Activated CD8-positive, alpha-beta T cell treated with anti-CD3 and anti-CD28 coated beads for 36 hours (primary cell): ENCODE measurements at regions not wholly inside any gene's neighbourhood (a gene's known extent, or its start where the extent isn't known, plus 50 kb on each side); places are given as distances from the start of the nearest gene placed in this dataset.

Source experiments
- ATAC-seq: fragments of 200-7000 bp; cut with Tn5 transposase; one replicate; pipeline ENCODE4 v1.10.0; 2021; ENCODE audit warnings: mild to moderate bottlenecking, moderate library complexity
- CTCF ChIA-PET: fragments of 350-600 bp; sonication (Branson Sonifier 250); formaldehyde crosslinking; loops from one replicate; lab custom pipeline; 2021; ENCODE audit warnings: antibody characterized with exemption; lab: Charles Lee
- POLR2A ChIA-PET: fragments of 350-600 bp; sonication (Branson Sonifier 250); formaldehyde crosslinking; loops from one replicate; lab custom pipeline; 2021; ENCODE audit warnings: antibody characterized with exemption; lab: Charles Lee
- DNase-seq: peaks from one replicate; pipeline ENCODE4 v3.0.0-alpha.2; 2020
- H3K27ac Mint-ChIP-seq: one replicate; pipeline ENCODE4 v1.8.0; 2021; ENCODE audit warnings: mild to moderate bottlenecking, mixed read lengths
- H3K27me3 Mint-ChIP-seq: one replicate; pipeline ENCODE4 v1.8.0; 2021; ENCODE audit warnings: mixed read lengths
- H3K36me3 Mint-ChIP-seq: one replicate; pipeline ENCODE4 v1.8.0; 2021; ENCODE audit warnings: low read depth, mixed read lengths
- H3K4me1 Mint-ChIP-seq: one replicate; pipeline ENCODE4 v1.8.0; 2021; ENCODE audit warnings: low read depth, mixed read lengths
- H3K4me3 Mint-ChIP-seq: one replicate; pipeline ENCODE4 v1.8.0; 2021; ENCODE audit warnings: mild to moderate bottlenecking, moderate library complexity, mixed read lengths
- H3K9me3 Mint-ChIP-seq: one replicate; pipeline ENCODE4 v1.8.0; 2021; ENCODE audit warnings: mixed read lengths
- intact Hi-C: fragments of 100-400 bp; cut with micrococcal nuclease; formaldehyde crosslinking; loops from one replicate; pipeline ENCODE4 v1.10.0; 2022
- TF ChIP-seq, protein P1 (sequence below): fragments of 200-600 bp; IDR thresholded peaks from one replicate; pipeline ENCODE4 v1.8.0; 2022; ENCODE audit warnings: antibody characterized with exemption, mild to moderate bottlenecking

DNA sequence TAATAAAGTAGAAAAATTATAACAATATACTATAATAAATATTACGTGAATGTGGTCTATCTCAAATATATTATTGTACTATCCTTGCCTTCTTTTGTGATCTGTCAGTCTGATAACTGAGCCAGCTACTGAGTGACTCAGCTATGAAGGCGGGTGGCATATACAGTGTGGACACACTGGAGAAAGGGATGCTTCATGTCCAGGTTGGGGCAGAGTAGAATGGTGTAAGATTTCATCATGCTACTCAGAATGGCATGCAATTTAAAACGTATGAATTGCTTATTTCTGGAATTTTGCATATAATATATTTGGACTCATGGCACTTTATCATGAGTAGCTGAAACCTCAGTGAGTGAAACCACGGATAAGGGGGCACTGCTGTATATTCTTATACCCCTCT is 172.9 kb upstream of the TBC1D5 start:
- peaks cover 3% of the 10 kb centered on the region for H3K27me3 Mint-ChIP-seq
- DNase-seq (no peak), ATAC-seq (no peak)
- TF ChIP-seq, protein P1, sequence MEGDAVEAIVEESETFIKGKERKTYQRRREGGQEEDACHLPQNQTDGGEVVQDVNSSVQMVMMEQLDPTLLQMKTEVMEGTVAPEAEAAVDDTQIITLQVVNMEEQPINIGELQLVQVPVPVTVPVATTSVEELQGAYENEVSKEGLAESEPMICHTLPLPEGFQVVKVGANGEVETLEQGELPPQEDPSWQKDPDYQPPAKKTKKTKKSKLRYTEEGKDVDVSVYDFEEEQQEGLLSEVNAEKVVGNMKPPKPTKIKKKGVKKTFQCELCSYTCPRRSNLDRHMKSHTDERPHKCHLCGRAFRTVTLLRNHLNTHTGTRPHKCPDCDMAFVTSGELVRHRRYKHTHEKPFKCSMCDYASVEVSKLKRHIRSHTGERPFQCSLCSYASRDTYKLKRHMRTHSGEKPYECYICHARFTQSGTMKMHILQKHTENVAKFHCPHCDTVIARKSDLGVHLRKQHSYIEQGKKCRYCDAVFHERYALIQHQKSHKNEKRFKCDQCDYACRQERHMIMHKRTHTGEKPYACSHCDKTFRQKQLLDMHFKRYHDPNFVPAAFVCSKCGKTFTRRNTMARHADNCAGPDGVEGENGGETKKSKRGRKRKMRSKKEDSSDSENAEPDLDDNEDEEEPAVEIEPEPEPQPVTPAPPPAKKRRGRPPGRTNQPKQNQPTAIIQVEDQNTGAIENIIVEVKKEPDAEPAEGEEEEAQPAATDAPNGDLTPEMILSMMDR, result no peak
- H3K4me3 Mint-ChIP-seq, result no peak overlapping the region
- CTCF ChIA-PET, result no interaction called here
- no peak overlapping the region for H3K27ac Mint-ChIP-seq
- intact Hi-C loops, result no loop called here
- H3K4me1 Mint-ChIP-seq, result no peaks in the 10 kb centered on the region
- no peaks in the 10 kb centered on the region for H3K36me3 Mint-ChIP-seq
- H3K9me3 Mint-ChIP-seq, result no peaks in the 10 kb centered on the region
- POLR2A ChIA-PET, result no interaction called here

DNA sequence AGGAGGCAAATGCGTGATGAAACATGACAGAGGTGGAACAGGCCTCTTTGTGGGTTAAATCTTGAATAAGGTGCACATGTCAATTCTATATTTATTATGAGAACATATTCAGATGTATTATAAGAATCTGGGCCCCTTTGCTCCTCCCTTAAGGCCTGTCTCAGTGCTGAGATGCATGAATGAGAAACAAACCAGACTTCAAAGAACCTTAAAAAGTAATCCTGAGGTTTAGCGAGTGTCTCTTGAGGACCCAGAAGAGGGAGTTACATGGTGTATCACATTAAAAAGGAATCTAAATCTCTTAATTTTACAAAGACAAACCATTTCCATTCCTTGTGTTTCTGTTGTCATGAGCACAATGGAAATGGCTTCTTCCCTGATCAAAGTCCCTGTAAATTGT is 170.9 kb upstream of the TBC1D5 start:
- no peaks in the 10 kb centered on the region for H3K4me1 Mint-ChIP-seq
- ATAC-seq (no peak), DNase-seq (no peak)
- no peak overlapping the region for H3K27ac Mint-ChIP-seq
- ChIA-PET POLR2A (no interaction called here), CTCF (no interaction called here)
- H3K36me3 Mint-ChIP-seq, result no peaks in the 10 kb centered on the region
- intact Hi-C loops, result no loop called here
- TF ChIP-seq, protein P1, result no peak
- H3K27me3 Mint-ChIP-seq, result peaks cover 3% of the 10 kb centered on the region
- no peak overlapping the region for H3K4me3 Mint-ChIP-seq
- no peaks in the 10 kb centered on the region for H3K9me3 Mint-ChIP-seq

DNA sequence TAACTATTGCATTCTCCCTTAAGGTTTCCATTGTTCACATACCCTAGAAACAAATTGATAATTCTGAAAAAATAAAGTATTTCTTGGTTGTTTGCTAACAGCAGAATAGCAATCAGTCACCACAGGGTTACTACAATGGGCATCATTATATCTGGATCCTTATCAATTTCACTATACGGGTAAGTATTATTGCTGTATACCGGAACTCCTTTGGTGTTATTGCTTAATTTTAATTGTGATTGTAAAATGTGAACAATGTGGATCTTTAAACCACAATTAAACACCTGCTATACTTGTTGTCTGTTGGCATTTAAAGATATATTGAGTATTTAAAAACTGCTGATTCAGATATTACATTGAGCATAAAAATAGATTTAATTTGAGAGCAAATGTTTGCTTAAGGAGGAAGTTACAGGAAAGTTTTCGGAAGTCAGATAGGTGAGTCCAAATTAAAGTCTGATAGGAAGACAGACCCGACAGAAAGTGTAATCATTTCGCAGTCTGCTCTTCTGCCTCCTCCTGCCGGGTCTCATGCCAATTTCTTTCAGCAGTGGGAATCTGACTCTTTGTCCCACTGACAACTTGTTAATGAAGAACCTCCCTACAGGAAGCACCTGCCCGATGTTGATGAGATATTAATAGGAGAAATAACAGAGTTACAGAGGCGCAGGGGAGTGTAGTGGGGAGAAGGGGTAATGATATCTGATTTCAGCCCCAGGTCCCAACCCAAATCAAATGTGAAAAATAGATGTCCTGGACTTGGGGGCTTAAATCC is 169.7 kb upstream of the TBC1D5 start:
- intact Hi-C loops, result no loop called here
- H3K4me3 Mint-ChIP-seq, result no peak overlapping the region
- no peak overlapping the region for H3K27ac Mint-ChIP-seq
- no peaks in the 10 kb centered on the region for H3K4me1 Mint-ChIP-seq
- ChIA-PET POLR2A (no interaction called here), CTCF (no interaction called here)
- H3K36me3 Mint-ChIP-seq, result no peaks in the 10 kb centered on the region
- TF ChIP-seq, protein P1, result no peak
- ATAC-seq (no peak), DNase-seq (no peak)
- H3K27me3 Mint-ChIP-seq, result peaks cover 3% of the 10 kb centered on the region
- no peaks in the 10 kb centered on the region for H3K9me3 Mint-ChIP-seq

DNA sequence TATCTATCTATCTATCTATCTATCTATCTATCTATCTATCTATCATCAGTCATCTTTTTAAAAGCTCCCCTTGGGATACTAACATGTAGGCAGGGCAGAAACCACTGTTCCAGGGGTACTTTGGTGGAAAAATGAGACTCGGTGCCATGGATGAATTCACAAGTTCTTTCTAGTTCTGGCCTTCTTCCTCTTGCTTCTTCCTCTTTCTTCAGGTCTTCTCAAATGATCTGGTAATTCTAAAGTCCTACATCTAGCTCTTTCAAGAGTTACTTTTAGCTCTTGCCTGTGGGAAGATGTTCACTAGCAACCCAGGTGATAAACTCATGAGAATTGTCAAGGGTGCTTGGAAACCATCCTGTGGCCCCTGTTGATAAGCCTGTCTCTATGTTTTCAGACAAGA is 168.5 kb upstream of the TBC1D5 start:
- CTCF ChIA-PET, result no interaction called here
- no peak for DNase-seq

DNA sequence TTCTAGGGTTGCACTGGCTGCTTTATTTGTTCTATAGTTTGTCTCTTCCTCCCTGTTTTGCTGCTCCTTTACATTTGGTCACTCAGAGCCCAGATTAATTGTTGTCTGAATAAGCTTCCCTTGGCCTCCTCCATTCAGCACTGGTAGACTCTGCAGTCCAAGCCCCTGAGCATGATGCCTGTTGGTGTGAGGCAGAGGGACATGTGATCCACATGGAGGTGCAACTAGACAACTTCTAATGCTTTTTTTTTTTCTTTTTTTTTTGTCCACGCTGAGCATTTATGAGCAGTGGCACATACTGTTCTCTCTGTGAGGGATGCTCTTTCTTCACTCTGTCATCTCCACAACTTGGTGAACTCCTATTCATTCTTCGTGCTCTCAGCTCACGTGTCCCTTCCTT is 167.3 kb upstream of the TBC1D5 start:
- H3K27ac Mint-ChIP-seq, result no peak overlapping the region
- no peak for ATAC-seq
- intact Hi-C loops, result no loop called here
- CTCF ChIA-PET, result no interaction called here
- no peaks in the 10 kb centered on the region for H3K36me3 Mint-ChIP-seq
- TF ChIP-seq, protein P1, result no peak
- no peak for DNase-seq
- H3K27me3 Mint-ChIP-seq, result peaks cover 3% of the 10 kb centered on the region
- H3K4me1 Mint-ChIP-seq, result no peaks in the 10 kb centered on the region
- POLR2A ChIA-PET, result no interaction called here
- no peak overlapping the region for H3K4me3 Mint-ChIP-seq
- H3K9me3 Mint-ChIP-seq, result no peaks in the 10 kb centered on the region

More for the DNA sequence above, 168.5 kb upstream of the TBC1D5 start:
- POLR2A ChIA-PET, result no interaction called here
- Mint-ChIP-seq H3K4me1 (no peaks in the 10 kb centered on the region), H3K27me3 (peaks cover 3% of the 10 kb centered on the region), H3K4me3 (no peak overlapping the region), H3K36me3 (no peaks in the 10 kb centered on the region), H3K27ac (no peak overlapping the region), H3K9me3 (no peaks in the 10 kb centered on the region)
- no peak for ATAC-seq
- TF ChIP-seq, protein P1, result no peak
- intact Hi-C loops, result no loop called here
